ENCODE measurements at regions not wholly inside any gene's neighbourhood (a gene's known extent, or its start where the extent isn't known, plus 50 kb on each side); places are given as distances from the start of the nearest gene placed in this dataset.

DNA sequence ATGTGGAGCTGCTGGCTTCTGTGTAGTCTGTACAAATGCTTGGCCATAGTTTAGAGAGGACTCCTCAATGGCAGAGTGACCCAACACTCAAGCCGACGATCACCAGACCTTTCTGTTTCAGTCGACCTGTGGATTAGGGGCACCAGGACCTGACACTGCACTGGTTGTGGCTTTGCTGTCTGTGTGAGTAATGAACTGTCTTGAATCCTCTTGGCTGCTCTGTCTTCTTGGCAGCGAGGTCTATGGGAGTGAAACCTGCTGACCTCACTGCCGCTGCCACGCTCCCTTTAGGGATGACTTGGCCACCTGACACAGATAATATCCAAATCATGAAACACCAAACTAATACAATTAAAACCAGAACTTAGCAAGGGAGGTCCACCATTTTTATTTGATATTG is 83.5 kb upstream of the C14orf180 start:
- H3K27ac Mint-ChIP-seq, result peak overlapping the region in 1 of 7 donors; percentile 32
- H3K79me2 ChIP-seq (ENCODE audit: insufficient read depth, low read length), result no peaks in the 10 kb centered on the region
- 92% methylated on average over 4 of the region's 6 CpGs for WGBS (ENCODE audit: insufficient coverage)
- H3K9me3 ChIP-seq (replicated peaks in 1 of 2; ENCODE audit: control insufficient read depth in 1 of 2, insufficient read depth in 1 of 2, low read length in 2 of 2), result peaks cover 3 to 5% of the 10 kb centered on the region in 2 donors
- H3K4me1 ChIP-seq (ENCODE audit: control insufficient read depth in 1 of 2, insufficient read depth in 2 of 2, low read length in 2 of 2), result no peaks in the 10 kb centered on the region
- no peak for DNase-seq
- H2AFZ ChIP-seq (ENCODE audit: insufficient read depth, low read depth, low read length, poor library complexity, severe bottlenecking), result no peak overlapping the region
- no peaks in the 10 kb centered on the region for H3K4me1 Mint-ChIP-seq
- TF ChIP-seq, protein P1, sequence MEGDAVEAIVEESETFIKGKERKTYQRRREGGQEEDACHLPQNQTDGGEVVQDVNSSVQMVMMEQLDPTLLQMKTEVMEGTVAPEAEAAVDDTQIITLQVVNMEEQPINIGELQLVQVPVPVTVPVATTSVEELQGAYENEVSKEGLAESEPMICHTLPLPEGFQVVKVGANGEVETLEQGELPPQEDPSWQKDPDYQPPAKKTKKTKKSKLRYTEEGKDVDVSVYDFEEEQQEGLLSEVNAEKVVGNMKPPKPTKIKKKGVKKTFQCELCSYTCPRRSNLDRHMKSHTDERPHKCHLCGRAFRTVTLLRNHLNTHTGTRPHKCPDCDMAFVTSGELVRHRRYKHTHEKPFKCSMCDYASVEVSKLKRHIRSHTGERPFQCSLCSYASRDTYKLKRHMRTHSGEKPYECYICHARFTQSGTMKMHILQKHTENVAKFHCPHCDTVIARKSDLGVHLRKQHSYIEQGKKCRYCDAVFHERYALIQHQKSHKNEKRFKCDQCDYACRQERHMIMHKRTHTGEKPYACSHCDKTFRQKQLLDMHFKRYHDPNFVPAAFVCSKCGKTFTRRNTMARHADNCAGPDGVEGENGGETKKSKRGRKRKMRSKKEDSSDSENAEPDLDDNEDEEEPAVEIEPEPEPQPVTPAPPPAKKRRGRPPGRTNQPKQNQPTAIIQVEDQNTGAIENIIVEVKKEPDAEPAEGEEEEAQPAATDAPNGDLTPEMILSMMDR (IDR thresholded peaks at IDR 0.05), result no peak
- H3K27me3 ChIP-seq (ENCODE audit: control insufficient read depth in 2 of 2, insufficient read depth in 2 of 2, low read length in 2 of 2), result no peaks in the 10 kb centered on the region
- H3K4me2 ChIP-seq (replicated peaks; ENCODE audit: extremely low read depth, low read length, poor library complexity, severe bottlenecking), result no peak overlapping the region
- no peak overlapping the region for H3K9ac ChIP-seq (ENCODE audit: insufficient read depth, low read length, poor library complexity, severe bottlenecking)
- H4K20me1 ChIP-seq (ENCODE audit: insufficient read depth, low read length), result no peaks in the 10 kb centered on the region
- no peak overlapping the region for H3K4me3 Mint-ChIP-seq
- no peak overlapping the region for H3K27ac ChIP-seq (ENCODE audit: low read depth in 1 of 2, low read length in 2 of 2)
- peaks cover 6 to 10% (median 7%) of the 10 kb centered on the region in 3 donors for H3K27me3 Mint-ChIP-seq (ENCODE audit: low read depth in 3 of 3)
- H3K4me3 ChIP-seq (replicated peaks in 1 of 3; ENCODE audit: low read depth in 2 of 3, low read length in 3 of 3), result no peak overlapping the region
- H3K9me3 Mint-ChIP-seq, result peaks cover 1 to 21% (median 15%) of the 10 kb centered on the region in 7 donors
- intact Hi-C loops (cut with micrococcal nuclease), result no loop called here
- H3K36me3 ChIP-seq (replicated peaks in 1 of 2; ENCODE audit: control insufficient read depth in 1 of 2, insufficient read depth in 2 of 2, low read length in 2 of 2), result no peaks in the 10 kb centered on the region
- no peaks in the 10 kb centered on the region for H3K36me3 Mint-ChIP-seq

DNA sequence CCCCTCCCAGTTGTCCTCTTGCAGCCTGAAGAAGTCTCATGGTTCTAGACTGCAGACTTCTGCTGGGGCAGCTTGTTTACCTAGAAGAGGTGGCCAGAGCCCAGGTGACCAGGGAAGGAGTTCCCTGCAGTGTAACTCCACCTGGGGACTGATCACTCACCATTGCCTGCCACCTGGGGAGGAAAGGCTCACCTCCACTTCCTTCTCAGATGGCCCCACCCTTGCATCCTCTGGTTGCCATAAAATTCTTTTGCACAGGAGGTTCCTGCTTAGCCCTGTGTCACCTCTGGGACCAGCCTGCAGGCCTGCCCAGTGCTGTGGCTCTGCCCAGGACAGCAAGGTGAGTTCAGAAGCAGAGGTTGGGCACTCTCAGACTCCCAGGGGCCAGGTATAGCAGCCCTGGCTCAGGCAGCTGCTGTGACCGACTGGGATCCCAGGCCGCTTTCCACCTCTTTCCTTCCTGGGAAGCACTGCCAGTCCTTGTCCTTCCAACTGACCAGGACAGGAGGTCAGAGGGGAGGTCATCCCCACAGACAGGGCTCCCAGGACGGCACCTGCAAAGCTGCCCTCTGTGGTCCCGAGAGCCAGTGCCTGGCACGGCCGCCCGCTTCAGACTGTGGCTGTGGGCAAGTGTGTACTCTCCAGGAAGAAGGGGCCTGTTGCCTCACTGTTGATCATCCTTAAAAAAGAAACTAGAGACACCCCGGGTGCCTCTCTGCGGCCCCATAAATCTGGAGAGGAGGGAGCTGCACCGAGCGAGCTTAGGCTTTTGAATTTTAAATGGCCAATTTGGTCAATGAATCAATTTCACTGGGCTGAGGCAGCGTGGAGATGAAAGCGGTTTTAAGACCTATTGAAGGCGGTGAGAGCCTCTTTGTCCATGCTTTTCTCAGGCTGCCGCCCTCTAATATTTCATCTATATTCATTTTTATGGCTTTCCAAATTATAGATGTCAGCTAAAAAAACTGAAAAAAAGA is 79.5 kb upstream of the C14orf180 start:
- Mint-ChIP-seq H3K4me1 (no peaks in the 10 kb centered on the region), H3K27me3 (ENCODE audit: low read depth in 3 of 3) (peaks cover 3 to 10% (median 3%) of the 10 kb centered on the region in 3 donors), H3K36me3 (no peaks in the 10 kb centered on the region), H3K9me3 (peaks cover 8 to 38% (median 24%) of the 10 kb centered on the region in 7 donors), H3K27ac (no peak overlapping the region), H3K4me3 (no peak overlapping the region)
- TF ChIP-seq, protein P1 (IDR thresholded peaks at IDR 0.05), result no peak
- Histone ChIP-seq H3K27ac (ENCODE audit: low read depth in 1 of 2, low read length in 2 of 2) (no peak overlapping the region), H3K9me3 (replicated peaks in 1 of 2; ENCODE audit: control insufficient read depth in 1 of 2, insufficient read depth in 1 of 2, low read length in 2 of 2) (peaks cover 14 to 18% of the 10 kb centered on the region in 2 donors), H2AFZ (ENCODE audit: insufficient read depth, low read depth, low read length, poor library complexity, severe bottlenecking) (no peak overlapping the region), H4K20me1 (ENCODE audit: insufficient read depth, low read length) (no peaks in the 10 kb centered on the region), H3K4me2 (replicated peaks; ENCODE audit: extremely low read depth, low read length, poor library complexity, severe bottlenecking) (no peak overlapping the region), H3K27me3 (ENCODE audit: control insufficient read depth in 2 of 2, insufficient read depth in 2 of 2, low read length in 2 of 2) (no peaks in the 10 kb centered on the region), H3K79me2 (ENCODE audit: insufficient read depth, low read length) (no peaks in the 10 kb centered on the region), H3K4me1 (ENCODE audit: control insufficient read depth in 1 of 2, insufficient read depth in 2 of 2, low read length in 2 of 2) (no peaks in the 10 kb centered on the region), H3K4me3 (replicated peaks in 1 of 3; ENCODE audit: low read depth in 2 of 3, low read length in 3 of 3) (no peak overlapping the region), H3K9ac (ENCODE audit: insufficient read depth, low read length, poor library complexity, severe bottlenecking) (no peak overlapping the region), H3K36me3 (replicated peaks in 1 of 2; ENCODE audit: control insufficient read depth in 1 of 2, insufficient read depth in 2 of 2, low read length in 2 of 2) (no peaks in the 10 kb centered on the region)
- intact Hi-C loops (cut with micrococcal nuclease), result no loop called here
- 90% methylated on average over 14 of the region's 15 CpGs for WGBS (ENCODE audit: insufficient coverage)
- no peak for DNase-seq

Data from CD14-positive monocyte (primary cell).